ENCODE measurements at regions not wholly inside any gene's neighbourhood (a gene's known extent, or its start where the extent isn't known, plus 50 kb on each side); places are given as distances from the start of the nearest gene placed in this dataset.

DNA sequence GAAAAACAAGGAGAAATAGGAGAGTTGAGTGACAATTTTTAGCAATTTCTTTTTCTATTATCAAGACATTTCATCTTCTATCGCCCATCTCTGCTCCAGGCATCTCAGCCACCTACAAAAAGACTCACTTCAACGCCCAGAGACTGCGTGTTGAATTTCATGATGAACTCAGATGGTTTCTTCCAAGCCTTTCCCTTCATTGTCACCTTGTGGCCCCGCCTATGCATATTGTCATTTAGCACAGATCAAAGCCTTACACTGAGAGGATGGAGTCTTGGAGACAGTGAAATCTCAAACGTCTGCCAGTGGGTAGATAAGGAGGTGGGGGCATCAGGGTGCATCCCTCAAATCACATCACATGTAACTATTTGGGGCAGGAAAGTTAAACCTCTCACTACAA, 319.4 kb downstream of the SIPA1L2 start:
- no peak for DNase-seq (ENCODE audit: low spot score)

DNA sequence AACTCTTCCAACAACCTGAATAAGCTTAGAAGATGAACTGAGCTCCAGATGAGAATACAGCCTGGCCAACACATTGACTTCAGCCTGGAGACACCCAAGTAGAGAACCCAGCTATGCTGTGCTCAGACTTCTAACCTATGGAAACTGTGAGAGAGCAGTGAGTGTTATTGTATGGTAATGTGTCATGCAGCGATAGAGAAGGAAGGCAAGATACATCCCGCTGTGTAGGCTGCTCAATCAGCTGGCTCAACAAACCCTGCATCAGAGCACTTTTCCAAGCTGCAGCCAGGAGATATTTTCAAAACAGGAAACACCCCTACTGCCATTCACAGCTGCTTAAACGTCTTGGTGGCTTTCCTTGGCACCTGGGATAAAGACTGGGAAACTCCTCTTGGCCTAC, 321.3 kb downstream of the SIPA1L2 start:
- no peak for DNase-seq (ENCODE audit: low spot score)

DNA sequence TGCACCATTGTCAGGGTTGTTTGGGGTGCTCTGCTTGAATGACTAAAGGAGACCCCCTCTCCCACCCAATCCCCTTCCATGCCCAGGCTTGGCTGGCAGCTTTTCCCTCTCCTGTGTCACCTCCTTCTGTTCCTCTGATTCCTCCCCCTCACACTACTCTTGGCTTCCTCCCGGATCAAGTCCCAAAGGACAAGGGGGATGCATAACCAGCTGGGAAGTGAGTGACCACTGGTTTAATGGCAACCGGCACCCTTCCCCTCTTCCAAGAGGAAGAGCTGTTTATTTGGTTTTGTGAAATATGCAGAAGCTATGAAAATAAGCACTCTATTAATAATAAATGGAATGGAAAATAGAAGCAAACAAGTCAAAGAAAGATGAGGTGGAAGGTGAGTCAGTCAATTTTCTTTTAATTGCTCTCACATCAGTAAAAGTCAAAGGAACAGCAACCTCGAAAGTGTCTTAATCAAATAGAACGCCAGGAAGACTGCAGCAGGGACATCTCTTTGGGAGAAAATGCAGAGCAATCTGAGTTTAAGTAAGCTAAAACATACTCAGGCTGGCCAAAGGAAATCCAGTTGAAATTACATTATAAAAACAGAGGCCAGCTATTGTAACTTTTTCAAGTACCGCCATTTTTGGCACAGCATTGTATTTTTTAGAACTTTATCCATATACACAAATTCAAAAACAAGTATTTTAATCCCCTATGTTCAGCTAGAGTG, 322.5 kb downstream of the SIPA1L2 start:
- DNase-seq (ENCODE audit: low spot score) = no peak

DNA sequence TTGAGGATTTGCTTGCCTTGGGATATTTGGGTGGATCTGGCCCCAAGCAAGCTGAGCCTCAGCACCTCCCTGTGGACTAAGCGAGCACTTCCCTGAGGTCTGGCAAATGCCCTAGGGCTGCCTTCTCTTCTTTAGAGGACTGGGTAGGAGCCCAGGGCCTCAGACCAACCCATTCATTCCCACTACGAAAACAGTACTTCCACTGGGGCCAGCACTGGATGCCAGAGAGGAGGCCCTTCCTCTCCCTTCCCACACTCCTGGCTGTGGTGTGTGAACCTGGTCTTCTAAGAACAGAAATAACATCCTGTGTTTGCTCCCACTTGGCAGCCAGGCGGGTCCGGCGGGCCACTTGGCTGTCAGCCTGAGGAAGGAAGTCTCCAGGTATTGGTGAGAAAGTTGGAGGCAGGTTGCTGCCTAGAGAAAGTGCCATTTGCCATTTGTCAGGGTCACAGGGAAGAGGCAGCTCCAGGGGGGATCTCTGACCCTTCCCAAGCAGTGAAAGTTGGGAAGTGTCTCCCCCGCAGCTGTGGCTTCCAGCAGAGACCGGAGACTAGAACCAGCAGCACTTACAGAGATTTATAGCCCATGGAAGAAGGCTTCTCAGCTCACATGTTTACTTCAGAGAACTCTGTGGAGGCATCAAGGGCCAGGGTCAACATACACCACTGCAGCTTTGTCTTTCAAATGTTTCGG, 323.5 kb downstream of the SIPA1L2 start:
- peak; percentile 3 for DNase-seq (ENCODE audit: low spot score)

DNA sequence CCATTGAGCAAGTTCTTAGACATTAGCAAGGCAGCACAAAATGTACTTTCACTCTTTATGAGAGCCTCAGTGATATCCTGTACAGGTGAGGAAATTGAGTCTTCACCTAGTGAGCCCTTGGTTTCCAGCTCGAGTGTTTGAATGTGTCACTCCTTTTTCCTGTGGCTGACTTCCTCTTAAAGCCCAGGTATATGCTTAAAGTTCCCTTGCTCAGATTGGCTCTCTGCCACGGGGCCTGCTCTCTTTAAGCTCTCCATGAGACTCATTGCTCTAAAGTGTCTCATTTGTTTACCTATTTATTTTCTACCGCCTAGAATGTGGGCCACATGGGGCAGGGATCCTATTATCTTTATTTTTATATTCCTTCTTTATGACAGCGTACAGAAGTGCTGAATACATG, 324.9 kb downstream of the SIPA1L2 start:
- DNase-seq (ENCODE audit: low spot score) = no peak

DNA sequence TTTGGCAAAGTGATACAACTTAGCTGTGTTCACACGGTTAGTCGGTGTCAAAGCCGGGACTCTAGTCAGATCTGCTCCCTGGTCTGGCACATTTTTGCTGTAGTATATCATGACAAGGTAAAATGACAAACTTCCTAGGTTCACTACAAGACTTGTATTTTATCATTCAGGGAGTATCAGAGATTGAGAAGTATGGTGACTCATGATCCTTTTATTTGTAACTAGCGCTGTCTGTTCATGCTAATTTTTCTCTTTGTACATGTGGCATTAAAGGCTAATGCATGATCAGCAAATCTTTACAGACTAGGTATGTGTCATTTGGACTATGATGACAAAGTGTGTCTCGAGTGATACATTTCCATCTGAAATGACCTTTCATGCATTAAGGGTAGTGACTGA, 326.7 kb downstream of the SIPA1L2 start:
- no peak for DNase-seq (ENCODE audit: low spot score)

DNA sequence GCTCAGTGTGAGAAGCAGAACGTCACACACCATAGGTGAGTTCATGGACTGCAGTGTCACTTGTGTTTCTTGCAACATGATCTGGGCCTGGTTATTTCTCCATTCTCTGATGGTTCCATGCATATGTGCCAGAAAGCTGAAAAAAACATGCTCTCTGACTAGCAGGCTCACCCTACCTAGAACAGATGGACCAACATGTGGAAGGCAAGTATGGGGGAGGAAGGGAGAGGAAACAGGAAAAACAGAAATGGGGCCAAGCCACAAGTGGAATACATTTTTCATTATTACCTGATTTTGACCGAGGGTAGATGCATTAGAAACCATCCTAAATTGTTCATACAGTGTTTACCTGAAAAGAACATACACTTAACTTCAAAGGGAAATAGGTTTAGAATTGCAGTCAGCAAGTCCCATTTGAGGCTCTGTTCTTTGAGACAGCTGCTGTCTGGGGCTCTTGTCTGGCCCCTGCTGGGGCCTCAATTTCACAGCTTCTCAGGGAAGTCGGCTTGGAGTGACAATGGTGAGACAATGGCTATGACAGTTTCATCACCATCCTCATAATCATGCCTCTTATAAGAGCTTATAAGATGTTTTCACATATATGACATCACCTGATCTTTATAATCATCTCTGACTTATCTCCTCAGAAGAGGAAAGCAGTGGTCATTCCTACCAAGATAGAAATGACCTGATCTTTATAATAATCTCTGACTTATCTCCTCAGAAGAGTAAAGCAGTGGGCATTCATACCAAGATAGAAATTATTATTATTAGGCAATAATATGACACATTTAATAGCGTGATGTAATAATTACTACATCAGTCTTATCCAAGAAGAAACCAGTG, 327.3 kb downstream of the SIPA1L2 start:
- DNase-seq (ENCODE audit: low spot score) = no peak

DNA sequence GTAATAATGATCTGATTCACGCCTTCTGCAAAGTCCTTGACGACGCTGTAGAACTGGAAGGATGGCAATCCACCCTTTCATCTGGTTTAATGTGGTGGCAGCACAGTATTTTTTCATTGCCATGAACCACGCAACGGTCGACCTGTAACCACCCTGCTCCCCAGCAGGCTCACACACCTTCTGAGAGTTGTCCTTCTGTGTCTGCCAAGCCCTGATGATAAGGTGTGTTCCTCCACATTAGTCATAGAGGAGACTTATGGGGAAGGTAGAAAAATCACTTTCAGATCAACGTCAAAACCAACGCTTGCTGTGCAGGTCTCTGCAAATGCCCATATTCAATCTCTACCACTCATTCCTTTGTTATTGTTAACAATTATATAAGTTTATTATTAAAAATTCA, 328.7 kb downstream of the SIPA1L2 start:
- no peak for DNase-seq (ENCODE audit: low spot score)

DNA sequence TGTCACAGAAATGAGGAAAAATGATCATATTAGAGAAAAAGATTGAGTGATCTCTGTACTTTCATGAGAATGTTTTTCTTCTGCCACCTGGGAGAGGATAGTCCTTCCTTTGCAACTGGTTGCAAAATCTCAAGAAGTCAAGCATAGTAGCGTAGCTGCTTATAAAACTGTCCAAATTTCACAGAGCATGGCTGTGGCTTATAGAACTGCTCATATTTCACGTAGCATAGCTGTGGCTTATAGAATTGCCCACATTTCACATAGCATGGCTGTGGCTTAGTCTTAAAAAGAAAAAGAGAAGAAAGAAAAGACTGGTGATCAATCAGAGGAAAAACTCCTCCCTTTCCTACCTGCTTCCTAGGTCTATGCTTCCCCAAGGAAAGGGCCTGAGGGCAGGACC, 329.5 kb downstream of the SIPA1L2 start:
- no peak for DNase-seq (ENCODE audit: low spot score)

DNA sequence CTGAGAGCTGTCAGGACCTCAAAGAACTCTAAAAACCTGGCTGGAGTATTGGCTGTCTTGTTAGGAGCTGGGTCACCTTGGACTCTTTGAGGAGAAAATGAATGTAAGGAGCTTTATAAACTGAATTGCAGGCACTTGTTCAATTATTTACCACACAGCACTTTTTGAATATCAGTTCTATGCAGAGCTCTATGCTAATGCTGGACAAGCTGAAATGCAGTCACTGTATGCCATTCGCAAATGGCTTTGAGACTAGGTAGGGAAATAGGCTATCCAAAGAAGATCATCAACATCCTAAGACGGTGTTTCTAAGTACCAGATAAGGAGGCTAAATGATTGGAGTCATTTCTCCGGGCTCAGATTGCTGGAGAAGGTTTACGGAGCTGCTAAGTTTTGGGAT, 333.5 kb downstream of the SIPA1L2 start:
- no peak for DNase-seq (ENCODE audit: low spot score)

DNA sequence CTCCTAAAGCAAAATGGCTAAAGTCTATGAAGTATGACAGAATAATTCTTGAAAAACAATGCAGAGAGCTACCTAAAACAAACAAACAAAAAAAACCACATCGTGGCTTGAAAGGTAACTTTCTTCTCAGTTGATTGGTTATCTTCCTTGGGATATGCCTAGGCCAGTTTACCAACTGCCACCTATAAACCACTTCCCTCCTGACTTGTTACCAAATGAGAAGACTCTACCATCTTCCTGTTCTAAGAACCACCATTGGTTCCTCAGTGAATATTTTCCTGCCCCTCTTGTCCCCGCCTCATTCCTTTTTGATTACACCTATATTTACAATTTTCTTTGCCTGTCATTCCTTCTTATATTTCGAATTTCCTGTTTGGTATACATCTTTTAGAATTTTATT, 336.6 kb downstream of the SIPA1L2 start:
- DNase-seq (ENCODE audit: low spot score) = no peak

DNA sequence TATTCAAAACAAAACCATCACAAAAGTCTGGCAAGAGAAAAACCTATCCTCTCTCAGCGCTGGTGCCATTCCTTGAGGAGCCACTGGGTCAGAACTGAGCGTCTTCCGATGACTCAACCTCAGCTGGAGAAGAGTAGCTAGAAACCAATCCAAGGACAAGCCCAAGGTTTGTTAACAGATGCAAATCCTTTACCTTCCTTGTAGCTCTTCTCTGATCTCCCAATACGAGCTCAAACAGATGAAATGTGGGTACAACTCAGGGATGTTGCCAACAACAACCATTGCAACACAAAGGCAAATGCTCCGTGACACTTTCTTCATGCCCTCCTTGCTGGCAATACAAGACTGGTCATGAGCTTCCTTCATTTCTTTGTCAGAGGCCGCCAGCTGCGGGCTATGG, 337.1 kb downstream of the SIPA1L2 start:
- DNase-seq (ENCODE audit: low spot score) = no peak

DNA sequence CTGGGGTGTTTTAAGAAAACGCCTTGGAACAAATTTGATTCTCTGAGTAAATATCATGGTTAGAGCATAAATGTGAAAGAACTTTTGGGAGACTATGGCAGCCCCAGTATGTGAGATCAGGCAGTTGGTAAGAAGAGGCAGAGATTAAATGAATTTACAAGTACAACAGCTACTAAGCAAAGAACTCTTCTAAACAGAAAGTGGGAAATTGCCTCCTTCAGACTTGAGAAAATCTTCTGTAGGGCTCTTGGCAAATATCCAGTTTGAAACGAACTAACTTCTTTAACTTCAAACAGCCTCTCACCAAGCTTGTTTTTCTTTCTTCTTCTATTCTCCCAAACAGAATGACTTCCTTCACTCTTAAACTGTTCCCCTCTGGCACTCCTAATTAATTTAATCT, 337.7 kb downstream of the SIPA1L2 start:
- no peak for DNase-seq (ENCODE audit: low spot score)

DNA sequence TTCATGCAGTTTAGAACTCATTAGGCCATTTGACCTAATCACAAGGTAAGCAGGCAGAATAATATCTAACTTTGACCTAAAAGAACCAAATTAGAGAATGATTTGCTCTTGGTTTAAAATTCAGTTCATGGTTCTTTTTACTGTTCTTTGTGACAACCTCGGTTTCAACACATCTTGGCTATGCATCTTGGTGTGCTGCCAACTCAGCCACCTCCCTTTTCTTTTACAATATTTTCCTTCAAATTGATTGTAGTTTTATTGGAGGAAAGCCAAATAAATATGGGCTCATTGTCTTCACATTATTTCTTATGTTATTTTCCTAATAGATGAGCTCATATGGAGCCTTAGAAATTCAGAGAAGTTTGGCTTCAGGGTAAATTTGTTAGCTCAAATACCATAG, 338.3 kb downstream of the SIPA1L2 start:
- no peak for DNase-seq (ENCODE audit: low spot score)

DNA sequence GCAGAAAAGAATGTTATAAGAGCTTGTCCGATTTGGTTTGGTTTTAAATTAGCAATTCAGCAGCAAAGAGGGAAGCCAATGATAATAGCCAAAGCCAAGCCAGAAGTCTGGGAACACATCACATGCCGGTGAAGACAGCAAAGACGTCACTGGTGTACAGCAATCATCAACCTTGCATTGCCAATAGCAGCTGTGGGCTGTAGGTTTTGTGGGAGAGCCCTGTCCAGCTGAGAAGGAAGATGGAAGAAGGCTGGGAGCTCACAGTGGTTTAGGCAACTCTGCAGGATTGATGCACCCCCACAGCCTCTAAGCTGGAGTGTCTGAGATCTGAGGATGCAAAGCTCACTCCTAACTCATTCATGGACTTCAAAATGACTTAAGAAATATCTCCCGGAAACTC, 338.7 kb downstream of the SIPA1L2 start:
- DNase-seq (ENCODE audit: low spot score) = no peak

DNA sequence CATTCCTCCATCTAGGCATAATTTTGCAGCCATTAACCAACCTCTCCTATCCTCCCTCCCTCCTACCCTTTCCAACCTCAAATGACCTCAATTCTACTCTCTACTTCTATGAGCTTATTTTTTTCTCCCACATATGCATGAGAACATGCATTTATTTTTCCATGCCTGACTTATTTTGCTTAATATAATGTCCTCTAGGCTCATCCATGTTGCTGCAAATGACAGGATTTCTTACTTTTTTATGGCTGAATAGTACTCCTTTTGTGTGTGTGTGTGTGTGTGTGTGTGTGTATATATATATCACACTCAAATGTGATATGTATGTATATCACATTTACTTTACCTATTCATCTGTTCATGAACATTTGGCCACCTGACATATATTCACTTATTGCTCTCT, 339.4 kb downstream of the SIPA1L2 start:
- DNase-seq (ENCODE audit: low spot score) = no peak

DNA sequence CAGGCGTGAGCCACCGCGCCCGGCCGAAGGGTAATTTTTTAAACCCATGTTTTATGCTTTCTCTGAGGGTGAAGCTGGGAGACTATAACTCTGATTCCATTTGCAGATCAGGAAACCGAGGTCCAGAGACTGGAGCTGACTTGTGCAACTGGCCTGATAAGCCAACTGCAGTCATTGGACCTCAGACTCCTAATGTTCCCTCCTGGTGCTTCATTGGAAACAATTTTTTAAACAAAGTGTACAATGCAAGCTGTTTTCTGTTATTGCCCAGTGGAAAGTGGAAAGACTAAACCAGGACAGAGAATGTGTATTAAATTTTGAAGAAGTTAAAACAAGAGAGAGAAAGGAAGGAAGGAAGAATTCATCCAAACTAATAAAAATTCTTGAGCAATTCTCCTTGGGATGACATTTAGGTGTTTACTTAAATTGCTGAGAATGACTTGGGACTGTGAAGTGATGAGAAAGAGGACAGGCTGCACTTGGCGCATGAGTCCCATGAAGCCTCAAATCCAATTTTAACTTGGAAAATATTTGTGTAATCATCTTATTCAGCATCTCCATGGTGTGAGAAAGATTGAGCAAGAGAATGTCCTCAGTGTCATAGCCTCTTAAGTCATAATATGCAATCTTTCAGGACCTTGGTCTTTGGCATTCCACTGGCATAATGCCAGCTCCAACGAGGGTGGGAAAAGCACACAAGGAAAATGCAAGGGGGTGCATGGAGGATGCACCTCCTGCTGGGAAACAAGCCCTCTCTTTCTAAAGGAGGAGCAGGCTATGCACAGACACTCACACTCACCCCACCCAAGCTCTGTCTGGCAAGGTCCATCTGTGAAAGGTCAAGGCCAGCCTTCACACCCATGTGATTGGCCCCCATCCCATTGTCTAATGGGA, 342.0 kb downstream of the SIPA1L2 start:
- no peak for DNase-seq (ENCODE audit: low spot score)

DNA sequence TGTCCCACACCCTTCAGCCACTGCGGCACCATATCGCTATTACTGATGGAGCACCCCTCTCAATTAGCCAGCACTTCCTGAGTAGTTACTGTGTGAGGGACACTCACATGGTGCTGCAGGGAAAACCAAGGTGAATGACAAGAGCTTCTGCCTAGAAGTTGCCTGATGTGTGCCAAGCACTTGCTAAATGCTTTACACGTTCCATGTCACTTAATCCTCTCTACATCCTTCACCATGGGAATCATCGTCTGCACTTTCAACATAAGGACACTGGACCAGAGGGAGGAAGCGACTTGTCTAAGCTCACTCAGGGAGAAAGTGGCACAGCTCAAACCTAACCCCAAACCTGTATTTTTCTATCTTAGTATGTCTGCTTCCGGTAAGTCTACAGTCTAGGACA, 344.8 kb downstream of the SIPA1L2 start:
- no peak for DNase-seq (ENCODE audit: low spot score)

DNA sequence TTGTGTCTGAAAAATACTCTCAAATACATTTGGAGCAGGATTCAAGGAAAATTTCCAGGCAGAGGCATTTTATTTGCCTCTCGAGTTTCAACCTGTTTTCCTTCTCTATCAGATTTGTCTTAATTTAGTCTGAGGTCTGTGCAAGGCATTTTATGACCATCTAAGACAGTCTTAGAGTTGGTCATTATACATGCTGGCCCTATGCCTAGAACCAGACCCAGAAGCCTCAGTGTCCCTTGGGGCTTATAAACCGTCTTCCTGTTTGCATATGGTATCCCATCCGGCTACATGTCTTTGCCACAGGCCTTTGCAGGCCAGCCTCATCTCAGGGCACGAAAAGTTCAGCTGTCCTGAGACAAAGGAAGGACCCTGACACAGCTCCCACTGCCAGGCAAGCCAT, 346.1 kb downstream of the SIPA1L2 start:
- DNase-seq (ENCODE audit: low spot score) = no peak

DNA sequence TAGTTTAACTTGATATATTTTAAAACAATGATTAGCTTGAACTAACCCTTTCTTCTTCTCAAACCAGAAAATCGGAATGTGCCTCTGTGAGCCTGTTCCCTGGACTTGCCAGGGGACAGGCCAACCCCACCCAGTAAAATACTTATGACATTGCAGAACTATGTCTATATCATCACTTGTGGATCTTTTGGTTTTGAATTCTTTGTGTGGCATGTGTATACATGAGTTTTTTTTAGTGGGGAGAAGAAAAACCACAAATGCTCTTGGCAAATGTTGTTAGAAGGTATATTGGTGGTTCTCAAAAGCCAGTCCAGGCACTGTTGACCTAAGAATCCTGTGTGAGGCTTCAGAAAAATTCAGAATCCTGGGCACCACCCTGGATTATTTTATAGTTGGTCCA, 347.4 kb downstream of the SIPA1L2 start:
- DNase-seq (ENCODE audit: low spot score) = no peak

DNA sequence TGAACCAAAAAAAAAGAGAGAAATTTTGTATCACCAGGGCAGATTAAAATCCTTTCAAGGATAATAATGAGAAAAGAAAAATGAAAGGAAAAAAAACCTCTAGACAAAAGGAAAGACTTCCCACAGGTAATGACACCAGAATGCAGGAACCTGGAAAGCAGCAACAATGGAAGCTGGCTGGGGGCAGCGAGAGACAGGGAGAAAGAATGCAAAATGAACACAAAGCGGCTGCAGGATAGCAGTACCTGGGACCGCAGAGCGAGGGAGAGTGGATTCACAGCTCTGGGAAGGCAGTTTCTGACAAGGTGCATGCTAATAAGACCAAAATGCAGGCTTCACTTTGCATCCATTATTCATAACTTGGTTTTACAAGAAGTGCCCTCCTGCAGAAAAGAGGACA, 349.0 kb downstream of the SIPA1L2 start:
- no peak for DNase-seq (ENCODE audit: low spot score)

DNA sequence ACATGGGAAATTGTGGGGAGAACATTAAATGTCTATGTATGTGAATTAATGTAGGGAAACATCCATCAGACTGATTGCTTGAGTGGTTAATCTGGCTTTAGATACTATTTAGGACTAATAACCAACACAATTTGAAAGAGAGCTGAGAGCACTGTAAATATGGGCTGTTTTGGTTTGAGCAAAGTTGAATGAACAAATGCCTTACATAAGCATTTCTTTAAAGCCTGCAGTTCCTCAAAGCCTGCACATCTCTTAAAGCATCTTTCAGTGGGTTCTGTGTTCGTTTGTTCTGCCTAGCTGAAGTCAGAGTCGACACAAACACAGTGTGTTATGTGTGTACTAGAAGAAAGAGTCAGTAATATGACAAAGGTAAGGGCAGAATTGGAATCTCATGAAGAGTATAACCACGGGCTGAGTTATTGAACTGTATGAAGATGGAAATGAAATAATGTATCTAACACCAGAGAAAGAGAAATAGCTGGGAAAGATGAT, 350.0 kb downstream of the SIPA1L2 start:
- DNase-seq (ENCODE audit: low spot score) = no peak

Data from putamen (tissue), 1 donor.